ENCODE measurements at regions not wholly inside any gene's neighbourhood (a gene's known extent, or its start where the extent isn't known, plus 50 kb on each side); places are given as distances from the start of the nearest gene placed in this dataset.
"Not testable (repeated sequence)": the region's sequence is repeated elsewhere in the genome, so short reads cannot be mapped to it uniquely, and the experiment has no call there.

GRCh38 chr12:102666176-102666575 lies 185.8 kb upstream of the IGF1 start:
- DNase-seq (ENCODE audit: low read depth), result not testable (repeated sequence)

GRCh38 chr12:102659200-102659911 lies 179.0 kb upstream of the IGF1 start:
- no peak for DNase-seq (ENCODE audit: low read depth)

- DNase-seq (ENCODE audit: low read depth), result no peak
Observed at GRCh38 chr12:102653406-102653805, 173.0 kb upstream of the IGF1 start.

- no peak for DNase-seq (ENCODE audit: low read depth)
Observed at GRCh38 chr12:102652645-102653313, 172.4 kb upstream of the IGF1 start.

GRCh38 chr12:102645968-102646367 lies 165.6 kb upstream of the IGF1 start:
- no peak for DNase-seq (ENCODE audit: low read depth)

GRCh38 chr12:102643879-102644575 lies 163.7 kb upstream of the IGF1 start:
- DNase-seq (ENCODE audit: low read depth), result no peak

- DNase-seq (ENCODE audit: low read depth), result no peak
Observed at GRCh38 chr12:102642199-102642598, 161.8 kb upstream of the IGF1 start.

- DNase-seq (ENCODE audit: low read depth), result not testable (repeated sequence)
Observed at GRCh38 chr12:102640658-102641057, 160.3 kb upstream of the IGF1 start.

GRCh38 chr12:102638777-102639176 lies 158.4 kb upstream of the IGF1 start:
- DNase-seq (ENCODE audit: low read depth), result no peak

- DNase-seq (ENCODE audit: low read depth), result peak; percentile 4
Observed at GRCh38 chr12:102633981-102634605, 153.7 kb upstream of the IGF1 start.

- peak; percentile 62 for DNase-seq (ENCODE audit: low read depth)
Observed at GRCh38 chr12:102631274-102631673, 150.9 kb upstream of the IGF1 start.

GRCh38 chr12:102629262-102629888 lies 149.0 kb upstream of the IGF1 start:
- DNase-seq (ENCODE audit: low read depth), result no peak

GRCh38 chr12:102625819-102626218 lies 145.5 kb upstream of the IGF1 start:
- no peak for DNase-seq (ENCODE audit: low read depth)

- DNase-seq (ENCODE audit: low read depth), result no peak
Observed at GRCh38 chr12:102622618-102623017, 142.3 kb upstream of the IGF1 start.

GRCh38 chr12:102618197-102618877 lies 138.0 kb upstream of the IGF1 start:
- no peak for DNase-seq (ENCODE audit: low read depth)

GRCh38 chr12:102616692-102617091 lies 136.3 kb upstream of the IGF1 start:
- DNase-seq (ENCODE audit: low read depth), result no peak

GRCh38 chr12:102611995-102612394 lies 131.6 kb upstream of the IGF1 start:
- no peak for DNase-seq (ENCODE audit: low read depth)

- DNase-seq (ENCODE audit: low read depth), result no peak
Observed at GRCh38 chr12:102609996-102610395, 129.6 kb upstream of the IGF1 start.

- DNase-seq (ENCODE audit: low read depth), result no peak
Observed at GRCh38 chr12:102603021-102603420, 122.7 kb upstream of the IGF1 start.

- no peak for DNase-seq (ENCODE audit: low read depth)
Observed at GRCh38 chr12:102602521-102602920, 122.2 kb upstream of the IGF1 start.

GRCh38 chr12:102601621-102602020 lies 121.3 kb upstream of the IGF1 start:
- no peak for DNase-seq (ENCODE audit: low read depth)
